LNCAP (cell line): ENCODE measurements at regions not wholly inside any gene's neighbourhood (a gene's known extent, or its start where the extent isn't known, plus 50 kb on each side); places are given as distances from the start of the nearest gene placed in this dataset.

Experiments
- TF ChIP-seq, protein P1 (sequence below): fragments of 450-650 bp; IDR thresholded peaks from 2 replicates; pipeline ENCODE4 v1.5.1; 2017; ENCODE audit warnings: mild to moderate bottlenecking

DNA sequence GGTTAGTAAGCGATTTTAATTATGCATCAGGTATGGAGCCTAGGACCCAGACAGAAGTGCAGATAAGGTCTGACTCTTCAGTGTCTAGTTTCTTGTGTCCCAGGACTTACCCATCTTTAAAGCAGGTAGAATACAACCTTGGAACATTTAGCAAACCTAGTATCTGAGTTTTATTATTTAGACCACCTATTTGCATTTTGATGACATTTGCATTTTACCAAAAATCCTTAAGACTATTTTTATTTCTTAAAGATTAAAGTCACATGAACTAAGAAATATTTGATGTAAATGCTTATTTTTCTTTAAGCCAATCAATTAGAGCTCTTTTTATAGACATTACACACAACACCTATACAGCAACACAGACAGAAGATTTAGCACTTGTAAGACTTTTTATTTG lies 939.1 kb downstream of the OTOL1 start:
- TF ChIP-seq, protein P1, sequence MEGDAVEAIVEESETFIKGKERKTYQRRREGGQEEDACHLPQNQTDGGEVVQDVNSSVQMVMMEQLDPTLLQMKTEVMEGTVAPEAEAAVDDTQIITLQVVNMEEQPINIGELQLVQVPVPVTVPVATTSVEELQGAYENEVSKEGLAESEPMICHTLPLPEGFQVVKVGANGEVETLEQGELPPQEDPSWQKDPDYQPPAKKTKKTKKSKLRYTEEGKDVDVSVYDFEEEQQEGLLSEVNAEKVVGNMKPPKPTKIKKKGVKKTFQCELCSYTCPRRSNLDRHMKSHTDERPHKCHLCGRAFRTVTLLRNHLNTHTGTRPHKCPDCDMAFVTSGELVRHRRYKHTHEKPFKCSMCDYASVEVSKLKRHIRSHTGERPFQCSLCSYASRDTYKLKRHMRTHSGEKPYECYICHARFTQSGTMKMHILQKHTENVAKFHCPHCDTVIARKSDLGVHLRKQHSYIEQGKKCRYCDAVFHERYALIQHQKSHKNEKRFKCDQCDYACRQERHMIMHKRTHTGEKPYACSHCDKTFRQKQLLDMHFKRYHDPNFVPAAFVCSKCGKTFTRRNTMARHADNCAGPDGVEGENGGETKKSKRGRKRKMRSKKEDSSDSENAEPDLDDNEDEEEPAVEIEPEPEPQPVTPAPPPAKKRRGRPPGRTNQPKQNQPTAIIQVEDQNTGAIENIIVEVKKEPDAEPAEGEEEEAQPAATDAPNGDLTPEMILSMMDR = no peak

DNA sequence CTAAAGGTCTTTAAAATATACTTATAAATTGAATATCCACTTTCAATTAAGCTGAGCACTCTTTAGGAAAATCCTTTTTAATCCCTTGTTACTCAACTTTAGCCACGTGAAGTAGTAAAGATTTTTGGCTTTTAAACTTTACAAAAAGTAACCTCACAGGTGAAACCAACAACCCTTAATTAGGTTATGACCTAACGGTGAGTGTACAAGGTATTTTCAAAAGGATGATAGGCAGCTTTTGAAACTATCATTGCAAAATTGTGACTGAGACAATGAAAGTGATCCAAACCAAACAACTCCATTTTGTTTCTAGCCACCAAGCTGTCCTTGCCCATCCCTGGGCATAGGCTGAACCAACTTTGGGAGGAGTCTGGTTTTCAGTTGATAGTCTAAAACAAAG lies 940.2 kb downstream of the OTOL1 start:
- TF ChIP-seq, protein P1 = no peak

DNA sequence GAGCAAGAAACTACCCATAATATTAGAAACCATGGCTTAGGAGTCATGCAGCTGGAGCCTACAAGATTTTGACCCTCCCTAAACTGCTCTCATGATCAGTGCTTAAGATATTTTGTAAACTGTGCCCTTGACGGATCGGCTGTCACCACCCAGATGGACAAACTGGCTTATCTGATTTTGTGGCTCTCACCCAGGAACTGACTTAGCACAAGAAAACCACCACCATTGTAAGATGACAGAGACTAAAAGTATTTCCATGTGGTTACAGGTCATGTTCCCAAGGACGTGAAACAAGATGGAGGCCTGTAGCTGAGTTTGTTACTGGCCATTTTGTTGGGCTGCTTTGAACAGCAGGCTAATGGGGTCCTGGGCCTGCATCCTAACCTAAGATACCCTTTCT lies 940.9 kb downstream of the OTOL1 start:
- TF ChIP-seq, protein P1 = no peak

DNA sequence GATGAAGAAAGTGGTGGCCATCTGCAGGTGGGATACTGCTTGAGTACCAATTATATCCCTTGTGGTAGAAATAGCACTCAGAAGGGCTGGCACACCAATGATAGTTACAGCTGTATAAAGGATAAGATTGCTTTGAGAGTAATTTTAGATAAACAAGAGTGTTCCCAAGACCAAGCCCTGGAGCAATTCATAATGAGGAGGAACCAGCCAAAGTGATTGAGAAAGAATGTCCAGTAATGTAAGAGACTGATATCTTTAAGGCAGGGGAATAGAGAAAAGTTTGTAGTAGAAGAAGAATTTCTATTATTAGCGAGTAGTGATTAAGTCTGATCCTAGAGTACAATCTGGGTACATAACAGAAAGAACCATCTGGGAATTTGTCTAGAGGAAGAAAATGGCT lies 945.1 kb downstream of the OTOL1 start:
- TF ChIP-seq, protein P1 = no peak

DNA sequence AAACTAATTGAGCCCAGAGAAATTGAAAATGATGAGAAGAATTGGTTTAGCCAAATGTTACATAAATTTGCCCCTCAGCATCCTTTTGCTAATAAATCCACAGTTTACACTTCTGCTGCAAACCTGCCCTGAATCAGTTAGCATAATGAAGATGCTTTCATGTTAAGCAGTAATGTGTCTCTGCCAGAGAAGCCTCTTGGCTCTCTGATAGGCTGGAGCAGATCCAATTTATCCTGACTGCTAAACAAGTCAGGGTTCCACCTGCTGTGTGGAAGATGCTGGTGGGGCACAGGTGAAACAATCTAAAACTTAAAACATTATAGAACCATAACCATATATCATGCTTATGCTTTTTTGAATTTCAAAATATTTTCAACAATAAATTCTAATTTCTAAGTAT lies 946.8 kb downstream of the OTOL1 start:
- TF ChIP-seq, protein P1 = no peak

DNA sequence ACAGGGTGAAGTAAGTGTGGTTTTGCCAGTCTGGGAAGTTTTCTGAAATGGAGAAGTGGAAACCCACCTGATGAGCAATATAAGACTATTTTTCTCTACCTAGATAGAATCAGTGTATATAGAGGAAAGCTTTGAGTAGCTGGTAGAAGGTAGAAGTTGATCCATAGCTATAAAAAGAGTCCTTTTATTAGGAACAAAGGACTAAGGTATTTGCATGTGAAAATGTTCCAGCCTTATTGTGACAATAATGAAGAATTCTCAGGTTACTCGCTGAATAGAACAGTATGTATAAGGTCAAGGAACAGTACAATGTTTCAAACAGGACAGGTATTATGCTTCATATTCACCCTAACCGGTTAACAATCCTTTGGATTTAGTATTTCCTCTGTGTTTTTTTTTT lies 972.2 kb downstream of the OTOL1 start:
- TF ChIP-seq, protein P1 = no peak

DNA sequence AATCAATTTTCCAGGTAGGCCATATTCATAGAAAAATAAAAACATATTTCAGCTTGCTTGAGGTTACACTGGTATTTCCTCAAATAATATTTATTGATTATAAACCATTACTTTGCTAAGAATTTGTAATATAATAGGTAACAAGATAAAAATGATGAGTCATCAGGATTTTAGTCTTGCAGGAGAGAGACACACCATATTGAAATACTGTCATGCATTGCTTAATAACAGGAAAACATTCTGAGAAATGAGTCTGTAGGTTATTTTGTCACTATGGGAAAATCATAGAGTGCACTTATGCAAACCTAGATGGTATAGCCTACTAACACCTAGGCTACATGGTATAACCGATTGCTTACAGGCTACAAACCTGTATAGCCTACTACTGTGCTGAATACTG lies 990.5 kb downstream of the OTOL1 start:
- TF ChIP-seq, protein P1 = no peak

DNA sequence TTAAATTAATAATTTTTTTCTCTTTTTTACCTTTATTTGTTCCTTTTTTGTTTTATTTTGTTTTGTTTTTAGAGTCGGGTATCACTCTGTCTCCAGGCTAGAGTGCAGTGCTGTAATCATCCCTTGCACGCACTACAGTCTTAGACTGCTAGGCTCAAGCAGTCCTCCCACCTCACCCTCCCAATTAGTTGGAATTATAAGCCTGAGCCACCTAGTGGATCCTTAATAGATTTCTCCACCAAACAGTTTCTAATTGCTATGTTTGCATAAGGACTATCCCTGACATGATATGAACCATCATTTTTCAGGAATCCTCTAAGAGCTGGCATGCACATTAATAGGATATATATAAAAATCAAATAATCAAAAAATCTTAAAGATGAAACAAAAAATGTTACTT lies 993.2 kb downstream of the OTOL1 start:
- TF ChIP-seq, protein P1 = no peak
